Trophoblast cell (in vitro differentiated cells and primary cell): ENCODE measurements at regions not wholly inside any gene's neighbourhood (a gene's known extent, or its start where the extent isn't known, plus 50 kb on each side); places are given as distances from the start of the nearest gene placed in this dataset.

ENCODE experiments used
- DNase-seq, 2 donors: peaks; one replicate each; pipeline ENCODE4 v3.0.0-alpha.2; 2016
- H2AFZ ChIP-seq: 2 replicates; pipeline ENCODE4 v1.6.1; 2013; ENCODE audit warnings: low read length, moderate library complexity, mild to moderate bottlenecking; ENCODE audit not compliant: insufficient read depth, poor library complexity
- H2AK5ac ChIP-seq: 2 replicates; pipeline ENCODE4 v1.6.1; 2013; ENCODE audit warnings: mild to moderate bottlenecking, low read length
- H2BK120ac ChIP-seq: 2 replicates; pipeline ENCODE4 v1.6.1; 2013; ENCODE audit warnings: low read length, mild to moderate bottlenecking, moderate library complexity; ENCODE audit not compliant: insufficient read depth, poor library complexity
- H2BK12ac ChIP-seq: 2 replicates; pipeline ENCODE4 v1.6.1; 2013; ENCODE audit warnings: mild to moderate bottlenecking, low read length, moderate library complexity
- H2BK5ac ChIP-seq: 2 replicates; pipeline ENCODE4 v1.6.1; 2013; ENCODE audit warnings: low read length, low read depth, moderate library complexity, mild to moderate bottlenecking; ENCODE audit not compliant: poor library complexity
- H3K14ac ChIP-seq: 2 replicates; pipeline ENCODE4 v1.6.1; 2013; ENCODE audit warnings: mild to moderate bottlenecking, low read length
- H3K18ac ChIP-seq: 2 replicates; pipeline ENCODE4 v1.6.1; 2013; ENCODE audit warnings: mild to moderate bottlenecking, low read length
- H3K23ac ChIP-seq: 2 replicates; pipeline ENCODE4 v1.6.1; 2013; ENCODE audit warnings: low read length
- H3K27ac ChIP-seq: 2 replicates; pipeline ENCODE4 v1.5.1; 2013; ENCODE audit warnings: low read depth, mild to moderate bottlenecking, inconsistent platforms, low read length, moderate library complexity
- H3K27me3 ChIP-seq: 2 replicates; pipeline ENCODE4 v1.6.1; 2013; ENCODE audit warnings: inconsistent platforms, mild to moderate bottlenecking, low read length, moderate library complexity; ENCODE audit not compliant: insufficient read depth
- H3K36me3 ChIP-seq, 2 experiments: 1 replicate in 1 of 2; 2 replicates in 1 of 2; pipeline ENCODE4 v1.6.1; 2013; ENCODE audit warnings: low read length in 2 of 2, mild to moderate bottlenecking in 2 of 2, moderate library complexity in 1 of 2; ENCODE audit not compliant: insufficient read depth in 2 of 2, control insufficient read depth in 1 of 2
- H3K4ac ChIP-seq: 2 replicates; pipeline ENCODE4 v1.6.1; 2013; ENCODE audit warnings: low read depth, mild to moderate bottlenecking, low read length, moderate library complexity
- H3K4me1 ChIP-seq, 2 experiments: 1 replicate in 1 of 2; 2 replicates in 1 of 2; pipeline ENCODE4 v1.6.1; 2013; ENCODE audit warnings: low read length in 2 of 2, mild to moderate bottlenecking in 2 of 2, moderate library complexity in 1 of 2; ENCODE audit not compliant: insufficient read depth in 2 of 2, control insufficient read depth in 1 of 2
- H3K4me2 ChIP-seq: 2 replicates; pipeline ENCODE4 v1.6.1; 2013; ENCODE audit warnings: inconsistent platforms, mild to moderate bottlenecking, low read length, moderate library complexity
- H3K4me3 ChIP-seq: 2 replicates; pipeline ENCODE4 v1.5.1; 2013; ENCODE audit warnings: mild to moderate bottlenecking, low read depth, low read length, inconsistent platforms
- H3K79me1 ChIP-seq: one replicate; pipeline ENCODE4 v1.6.1; 2013; ENCODE audit warnings: low read length
- H3K79me2 ChIP-seq: 2 replicates; pipeline ENCODE4 v1.6.1; 2013; ENCODE audit warnings: low read length, mild to moderate bottlenecking; ENCODE audit not compliant: control insufficient read depth, insufficient read depth, poor library complexity
- H3K9ac ChIP-seq: 2 replicates; pipeline ENCODE4 v1.6.1; 2013; ENCODE audit warnings: mild to moderate bottlenecking, low read length
- H3K9me3 ChIP-seq: 2 replicates; pipeline ENCODE4 v1.6.1; 2013; ENCODE audit warnings: low read depth, mild to moderate bottlenecking, control low read depth, inconsistent platforms, low read length; ENCODE audit not compliant: insufficient read depth
- H4K12ac ChIP-seq: 2 replicates; pipeline ENCODE4 v1.6.1; 2013; ENCODE audit warnings: low read depth, mild to moderate bottlenecking, low read length, moderate library complexity
- H4K8ac ChIP-seq: 2 replicates; pipeline ENCODE4 v1.6.1; 2013; ENCODE audit warnings: low read depth, mild to moderate bottlenecking, low read length, moderate library complexity
- H4K91ac ChIP-seq: one replicate; pipeline ENCODE4 v1.6.1; 2013; ENCODE audit warnings: low read depth, mild to moderate bottlenecking, low read length, moderate library complexity
- WGBS: extraction: QIAGEN DNeasy Blood & Tissue Kit; methylation state at CpG from one replicate; pipeline ENCODE4 v1.1.7; 2013; ENCODE audit warnings: missing lambda C conversion rate; ENCODE audit not compliant: insufficient read length, insufficient coverage; ENCODE audit errors: extremely low coverage; 5-methylcytosine and 5-hydroxymethylcytosine counted together

DNA sequence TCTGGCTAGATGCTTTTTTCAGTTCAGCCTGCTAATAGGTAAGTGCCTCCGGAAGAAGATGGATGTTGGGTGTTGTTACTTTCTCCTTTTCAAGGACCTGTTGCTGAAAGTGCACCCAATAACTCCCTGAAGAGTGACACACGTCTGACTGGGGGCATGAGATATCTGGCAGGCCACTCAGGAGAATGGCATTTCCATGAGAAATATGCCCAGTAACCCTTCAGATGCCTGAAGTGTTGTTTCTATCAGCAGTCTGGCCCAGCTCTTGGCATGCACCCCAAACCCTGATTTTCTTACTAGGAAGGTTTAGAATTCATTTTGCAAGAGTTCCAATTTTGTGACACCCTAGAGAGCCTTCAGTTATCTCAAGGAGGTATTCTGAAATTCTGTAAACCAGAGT lies 71.5 kb downstream of the ARHGAP35 start:
- H3K4me1 ChIP-seq = peaks cover 0 to 2% of the 10 kb centered on the region in 2 experiments
- no peak overlapping the region for H3K23ac ChIP-seq
- no peak overlapping the region for H4K91ac ChIP-seq
- H2BK120ac ChIP-seq = no peak overlapping the region
- H2BK5ac ChIP-seq = no peak overlapping the region
- H3K27me3 ChIP-seq = no peaks in the 10 kb centered on the region
- H3K9ac ChIP-seq = no peak overlapping the region
- no peak overlapping the region for H3K4ac ChIP-seq
- H2BK12ac ChIP-seq = no peak overlapping the region
- no peak overlapping the region for H4K12ac ChIP-seq
- no peak for DNase-seq
- H3K14ac ChIP-seq = no peak overlapping the region
- H2AFZ ChIP-seq = no peak overlapping the region
- H2AK5ac ChIP-seq = no peak overlapping the region
- H3K9me3 ChIP-seq = no peaks in the 10 kb centered on the region
- no peaks in the 10 kb centered on the region for H3K36me3 ChIP-seq
- WGBS = no CpG with 5 or more reads among the region's 2 CpGs
- no peaks in the 10 kb centered on the region for H3K79me1 ChIP-seq
- H3K18ac ChIP-seq = no peak overlapping the region
- no peak overlapping the region for H3K27ac ChIP-seq
- H3K4me2 ChIP-seq = no peak overlapping the region
- no peaks in the 10 kb centered on the region for H3K79me2 ChIP-seq
- H3K4me3 ChIP-seq = no peak overlapping the region
- no peak overlapping the region for H4K8ac ChIP-seq

GRCh38 chr19:46935066-46935663 lies 74.4 kb downstream of the ARHGAP35 start:
- no peak for DNase-seq
- H2BK12ac ChIP-seq = no peak overlapping the region
- H3K23ac ChIP-seq = no peak overlapping the region
- no peaks in the 10 kb centered on the region for H3K9me3 ChIP-seq
- H4K12ac ChIP-seq = no peak overlapping the region
- H3K4me2 ChIP-seq = no peak overlapping the region
- no peak overlapping the region for H4K8ac ChIP-seq
- H3K27me3 ChIP-seq = no peaks in the 10 kb centered on the region
- H3K4me3 ChIP-seq = no peak overlapping the region
- no peaks in the 10 kb centered on the region for H3K79me1 ChIP-seq
- no peak overlapping the region for H3K14ac ChIP-seq
- H3K4ac ChIP-seq = no peak overlapping the region
- H4K91ac ChIP-seq = no peak overlapping the region
- no peak overlapping the region for H2BK120ac ChIP-seq
- no CpG with 5 or more reads among the region's 7 CpGs for WGBS
- H3K36me3 ChIP-seq = peaks cover 2% of the 10 kb centered on the region in 2 experiments
- H2AK5ac ChIP-seq = no peak overlapping the region
- no peak overlapping the region for H2AFZ ChIP-seq
- no peaks in the 10 kb centered on the region for H3K79me2 ChIP-seq
- no peak overlapping the region for H2BK5ac ChIP-seq
- H3K9ac ChIP-seq = no peak overlapping the region
- H3K18ac ChIP-seq = no peak overlapping the region
- H3K27ac ChIP-seq = no peak overlapping the region
- peaks cover 0 to 2% of the 10 kb centered on the region in 2 experiments for H3K4me1 ChIP-seq

DNA sequence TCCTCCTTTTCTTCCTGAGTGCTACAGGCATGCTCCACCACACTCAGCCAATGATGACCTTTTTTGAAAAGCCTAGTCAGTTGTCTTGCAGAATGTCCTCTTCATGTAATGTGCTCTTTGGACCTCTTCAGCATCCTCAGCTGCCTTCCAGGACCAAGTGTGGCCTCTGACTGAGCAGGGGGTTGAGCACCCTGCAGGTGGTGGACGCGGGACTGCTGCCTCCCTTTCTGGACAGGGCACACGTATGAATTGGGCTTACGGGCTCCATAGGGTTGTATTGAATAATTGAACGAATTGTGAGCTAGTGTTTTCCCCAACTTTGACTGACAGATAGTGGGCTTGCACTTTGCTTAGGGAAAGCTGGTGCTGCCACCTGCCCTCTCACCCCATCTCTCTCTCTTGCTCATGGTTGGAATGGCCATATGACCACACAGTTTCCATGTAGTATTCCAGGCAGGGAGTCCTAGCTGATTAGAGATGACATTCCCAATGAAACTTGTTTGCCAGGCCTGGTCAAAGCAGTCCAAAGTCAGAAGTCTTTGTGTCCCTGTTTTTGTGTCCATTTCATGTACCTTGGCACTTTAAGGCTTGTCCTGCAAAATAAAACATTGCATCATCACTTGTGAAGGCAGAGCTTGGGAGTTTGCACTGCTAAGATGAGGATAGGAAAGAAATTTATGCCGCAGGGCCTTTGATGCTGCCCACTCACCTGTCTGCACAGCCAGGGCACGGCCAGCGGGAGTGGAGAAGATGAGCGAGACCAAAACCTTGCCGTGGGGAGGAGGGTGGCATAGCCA lies 76.3 kb upstream of the NPAS1 start:
- DNase-seq = no peak
- no peaks in the 10 kb centered on the region for H3K9me3 ChIP-seq
- no peak overlapping the region for H2BK120ac ChIP-seq
- H2AK5ac ChIP-seq = no peak overlapping the region
- no peak overlapping the region for H3K4ac ChIP-seq
- H3K4me2 ChIP-seq = no peak overlapping the region
- H4K8ac ChIP-seq = no peak overlapping the region
- H3K14ac ChIP-seq = no peak overlapping the region
- H3K9ac ChIP-seq = no peak overlapping the region
- no peak overlapping the region for H3K18ac ChIP-seq
- no peak overlapping the region for H3K23ac ChIP-seq
- H3K79me2 ChIP-seq = no peaks in the 10 kb centered on the region
- H3K36me3 ChIP-seq = peaks cover 4 to 5% of the 10 kb centered on the region in 2 experiments
- H4K12ac ChIP-seq = no peak overlapping the region
- no peak overlapping the region for H2AFZ ChIP-seq
- no peak overlapping the region for H3K27ac ChIP-seq
- no peak overlapping the region for H2BK5ac ChIP-seq
- no peaks in the 10 kb centered on the region for H3K79me1 ChIP-seq
- WGBS = no CpG with 5 or more reads among the region's 10 CpGs
- H3K4me3 ChIP-seq = no peak overlapping the region
- no peaks in the 10 kb centered on the region for H3K4me1 ChIP-seq
- no peaks in the 10 kb centered on the region for H3K27me3 ChIP-seq
- H2BK12ac ChIP-seq = no peak overlapping the region
- no peak overlapping the region for H4K91ac ChIP-seq

DNA sequence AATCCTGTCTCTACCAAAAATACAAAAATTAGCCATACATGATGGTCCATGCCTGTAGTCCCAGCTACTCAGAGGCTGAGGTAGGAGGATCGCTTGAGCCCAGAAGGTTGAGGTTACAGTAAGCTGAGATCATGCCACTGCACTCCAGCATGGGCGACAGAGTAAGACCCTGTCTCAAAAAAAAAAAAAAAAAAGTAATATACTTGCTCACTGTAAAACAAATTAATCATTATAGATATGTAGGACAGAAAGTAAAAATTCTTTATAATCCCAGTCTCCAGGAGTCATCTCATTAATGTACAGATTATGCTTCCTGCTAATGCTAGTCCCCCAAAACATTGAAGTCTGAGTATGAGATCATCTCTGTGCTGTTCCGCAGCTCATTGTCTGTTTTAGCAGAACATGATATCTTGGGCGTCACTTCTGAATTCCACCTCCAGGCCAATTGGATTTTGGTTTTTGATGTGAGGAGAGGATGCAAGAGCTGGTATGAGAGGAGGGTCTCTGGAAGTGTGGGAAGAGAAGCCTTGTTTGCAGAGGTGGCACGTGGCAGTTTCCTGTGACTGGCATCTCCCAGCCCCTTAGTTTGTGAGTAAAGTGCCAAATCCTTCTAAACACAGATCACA lies 75.4 kb upstream of the NPAS1 start:
- H3K4me3 ChIP-seq = no peak overlapping the region
- H3K4me1 ChIP-seq = no peaks in the 10 kb centered on the region
- H3K18ac ChIP-seq = no peak overlapping the region
- no peak overlapping the region for H4K8ac ChIP-seq
- no peaks in the 10 kb centered on the region for H3K9me3 ChIP-seq
- H3K4ac ChIP-seq = no peak overlapping the region
- H3K79me2 ChIP-seq = no peaks in the 10 kb centered on the region
- H3K36me3 ChIP-seq = peaks cover 4% of the 10 kb centered on the region in 2 experiments
- no peak overlapping the region for H3K14ac ChIP-seq
- DNase-seq = no peak
- no peak overlapping the region for H3K9ac ChIP-seq
- no CpG with 5 or more reads among the region's 5 CpGs for WGBS
- no peak overlapping the region for H4K91ac ChIP-seq
- no peak overlapping the region for H4K12ac ChIP-seq
- H3K4me2 ChIP-seq = no peak overlapping the region
- H2BK120ac ChIP-seq = no peak overlapping the region
- no peak overlapping the region for H2AFZ ChIP-seq
- H3K23ac ChIP-seq = no peak overlapping the region
- no peaks in the 10 kb centered on the region for H3K27me3 ChIP-seq
- H2BK5ac ChIP-seq = no peak overlapping the region
- H2AK5ac ChIP-seq = no peak overlapping the region
- no peak overlapping the region for H2BK12ac ChIP-seq
- H3K79me1 ChIP-seq = no peaks in the 10 kb centered on the region
- no peak overlapping the region for H3K27ac ChIP-seq
